ENCODE measurements at regions not wholly inside any gene's neighbourhood (a gene's known extent, or its start where the extent isn't known, plus 50 kb on each side); places are given as distances from the start of the nearest gene placed in this dataset.

DNA sequence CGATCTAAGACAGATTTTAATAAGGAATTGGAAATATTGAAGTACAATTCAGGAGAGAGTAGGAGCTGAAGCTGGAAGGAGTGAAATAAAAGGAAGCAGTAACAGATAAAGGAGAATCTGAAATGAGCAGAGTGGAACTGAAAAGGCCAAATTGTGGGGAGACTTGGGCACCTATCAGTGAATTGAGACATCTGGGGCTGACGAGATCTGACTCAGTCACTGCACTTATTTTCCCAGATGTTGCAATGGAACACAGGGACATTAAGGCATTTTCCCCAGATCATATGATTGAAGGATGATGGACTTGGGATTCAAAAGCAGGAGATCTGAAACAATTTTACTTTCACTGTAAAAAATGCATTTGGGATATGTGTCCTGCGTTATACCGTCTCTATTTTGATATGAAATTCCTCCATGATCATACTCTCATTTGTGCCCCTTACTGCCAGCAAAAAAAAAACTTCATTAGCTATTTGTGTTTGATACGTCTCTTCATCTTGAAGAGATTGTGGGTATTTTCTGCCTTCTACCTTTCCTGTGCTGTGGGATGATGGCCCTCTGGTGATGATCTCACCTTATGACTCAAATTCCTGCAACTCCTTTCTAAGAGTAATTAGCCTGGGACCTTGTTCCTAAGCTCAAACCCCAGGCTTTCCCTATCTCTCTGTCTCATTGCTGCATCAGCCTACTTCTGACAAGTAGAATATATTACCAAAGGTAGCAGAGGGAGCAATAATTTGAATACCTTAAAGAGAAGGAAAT, 278.5 kb upstream of the MAN1A1 start:
- TF ChIP-seq, protein P1, sequence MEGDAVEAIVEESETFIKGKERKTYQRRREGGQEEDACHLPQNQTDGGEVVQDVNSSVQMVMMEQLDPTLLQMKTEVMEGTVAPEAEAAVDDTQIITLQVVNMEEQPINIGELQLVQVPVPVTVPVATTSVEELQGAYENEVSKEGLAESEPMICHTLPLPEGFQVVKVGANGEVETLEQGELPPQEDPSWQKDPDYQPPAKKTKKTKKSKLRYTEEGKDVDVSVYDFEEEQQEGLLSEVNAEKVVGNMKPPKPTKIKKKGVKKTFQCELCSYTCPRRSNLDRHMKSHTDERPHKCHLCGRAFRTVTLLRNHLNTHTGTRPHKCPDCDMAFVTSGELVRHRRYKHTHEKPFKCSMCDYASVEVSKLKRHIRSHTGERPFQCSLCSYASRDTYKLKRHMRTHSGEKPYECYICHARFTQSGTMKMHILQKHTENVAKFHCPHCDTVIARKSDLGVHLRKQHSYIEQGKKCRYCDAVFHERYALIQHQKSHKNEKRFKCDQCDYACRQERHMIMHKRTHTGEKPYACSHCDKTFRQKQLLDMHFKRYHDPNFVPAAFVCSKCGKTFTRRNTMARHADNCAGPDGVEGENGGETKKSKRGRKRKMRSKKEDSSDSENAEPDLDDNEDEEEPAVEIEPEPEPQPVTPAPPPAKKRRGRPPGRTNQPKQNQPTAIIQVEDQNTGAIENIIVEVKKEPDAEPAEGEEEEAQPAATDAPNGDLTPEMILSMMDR (IDR thresholded peaks at IDR 0.05): peak in 1 of 7 experiments; percentile 16
- no peak for TF ChIP-seq POLR2A (IDR thresholded peaks at IDR 0.05)

All from body of pancreas (tissue), 4 donors.